A549 (cell line): ENCODE measurements at regions not wholly inside any gene's neighbourhood (a gene's known extent, or its start where the extent isn't known, plus 50 kb on each side); places are given as distances from the start of the nearest gene placed in this dataset.

Experiments used
- BHLHE40 ChIP-seq: IDR thresholded peaks from 2 replicates; pipeline ENCODE4 v1.6.1; 2012; ENCODE audit warnings: low read depth, low read length, inconsistent platforms
- CEBPB ChIP-seq, 2 experiments: fragments of >200 bp in 1 of 2; sonication (Bioruptor Twin) in 1 of 2; formaldehyde crosslinking in 1 of 2; IDR thresholded peaks; 2 replicates each; pipeline ENCODE4 v1.6.1; 2012 to 2016
- HDAC2 ChIP-seq: fragments of 200-600 bp; sonication (generic); IDR thresholded peaks from 2 replicates; pipeline ENCODE4 v1.6.1; 2016
- HOXA7 ChIP-seq: fragments of 250-450 bp; sonication (Bioruptor Pico); IDR thresholded peaks from 2 replicates; pipeline ENCODE4 v1.5.0; 2020; ENCODE audit warnings: mild to moderate bottlenecking, moderate library complexity
- HOXB5 ChIP-seq: fragments of 250-450 bp; sonication (Bioruptor Pico); IDR thresholded peaks from 2 replicates; pipeline ENCODE4 v1.5.0; 2020; ENCODE audit warnings: mild to moderate bottlenecking, moderate library complexity
- MYC ChIP-seq: IDR thresholded peaks from 2 replicates; pipeline ENCODE4 v1.6.1; 2012; ENCODE audit warnings: mild to moderate bottlenecking, inconsistent platforms, low read length, improper control_type of control experiment, borderline replicate concordance
- POLR2A ChIP-seq: IDR thresholded peaks from 2 replicates; pipeline ENCODE4 v1.6.1; 2012; ENCODE audit warnings: mild to moderate bottlenecking, low read length
- RAD21 ChIP-seq, 2 experiments: fragments of >200 bp in 1 of 2; sonication (Bioruptor Twin) in 1 of 2; formaldehyde crosslinking in 1 of 2; IDR thresholded peaks in 1 of 2; conservative IDR thresholded peaks in 1 of 2; 2 replicates in 1 of 2; 3 replicates in 1 of 2; pipeline ENCODE4 v1.6.1; 2012 to 2018; ENCODE audit warnings: inconsistent platforms in 1 of 2
- TF ChIP-seq, protein P1 (sequence below): fragments of >200 bp; sonication (Bioruptor Twin); formaldehyde crosslinking; IDR thresholded peaks from 3 replicates; pipeline ENCODE4 v1.5.1; 2016
- TF ChIP-seq, protein P2 (sequence below): fragments of 150-350 bp; IDR thresholded peaks from 2 replicates; pipeline ENCODE4 v1.6.1; 2014; ENCODE audit warnings: low read depth, mild to moderate bottlenecking, low read length

DNA sequence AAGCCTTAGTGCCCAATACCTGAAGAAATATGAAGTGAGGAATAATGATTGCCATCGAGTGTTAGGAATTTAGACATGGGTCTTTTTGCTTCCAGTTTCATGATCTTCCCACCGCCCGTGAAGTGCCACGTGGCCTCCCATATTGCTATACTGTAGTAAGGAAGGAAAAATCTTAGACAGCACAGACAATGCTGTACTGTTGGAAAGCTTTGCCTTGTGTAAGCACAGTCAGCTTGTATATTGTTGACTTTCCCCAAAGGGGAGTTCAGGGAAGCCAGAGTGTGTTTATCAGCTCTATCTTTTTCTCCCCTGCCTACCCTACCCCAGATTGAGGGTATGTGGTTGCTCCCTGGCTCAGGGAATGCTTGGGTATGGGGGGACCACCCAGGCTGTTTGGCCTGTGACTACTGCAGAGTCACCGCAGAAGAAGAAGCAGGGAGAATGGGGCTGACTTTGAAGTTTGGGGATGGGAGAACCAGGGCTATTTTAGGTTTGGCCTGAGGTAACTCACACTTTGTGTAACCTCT is 161.8 kb upstream of the MEF2C start:
- TF ChIP-seq, protein P1, sequence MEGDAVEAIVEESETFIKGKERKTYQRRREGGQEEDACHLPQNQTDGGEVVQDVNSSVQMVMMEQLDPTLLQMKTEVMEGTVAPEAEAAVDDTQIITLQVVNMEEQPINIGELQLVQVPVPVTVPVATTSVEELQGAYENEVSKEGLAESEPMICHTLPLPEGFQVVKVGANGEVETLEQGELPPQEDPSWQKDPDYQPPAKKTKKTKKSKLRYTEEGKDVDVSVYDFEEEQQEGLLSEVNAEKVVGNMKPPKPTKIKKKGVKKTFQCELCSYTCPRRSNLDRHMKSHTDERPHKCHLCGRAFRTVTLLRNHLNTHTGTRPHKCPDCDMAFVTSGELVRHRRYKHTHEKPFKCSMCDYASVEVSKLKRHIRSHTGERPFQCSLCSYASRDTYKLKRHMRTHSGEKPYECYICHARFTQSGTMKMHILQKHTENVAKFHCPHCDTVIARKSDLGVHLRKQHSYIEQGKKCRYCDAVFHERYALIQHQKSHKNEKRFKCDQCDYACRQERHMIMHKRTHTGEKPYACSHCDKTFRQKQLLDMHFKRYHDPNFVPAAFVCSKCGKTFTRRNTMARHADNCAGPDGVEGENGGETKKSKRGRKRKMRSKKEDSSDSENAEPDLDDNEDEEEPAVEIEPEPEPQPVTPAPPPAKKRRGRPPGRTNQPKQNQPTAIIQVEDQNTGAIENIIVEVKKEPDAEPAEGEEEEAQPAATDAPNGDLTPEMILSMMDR, result no peak
- TF ChIP-seq HOXB5, result no peak
- TF ChIP-seq POLR2A, result no peak
- TF ChIP-seq, protein P2, sequence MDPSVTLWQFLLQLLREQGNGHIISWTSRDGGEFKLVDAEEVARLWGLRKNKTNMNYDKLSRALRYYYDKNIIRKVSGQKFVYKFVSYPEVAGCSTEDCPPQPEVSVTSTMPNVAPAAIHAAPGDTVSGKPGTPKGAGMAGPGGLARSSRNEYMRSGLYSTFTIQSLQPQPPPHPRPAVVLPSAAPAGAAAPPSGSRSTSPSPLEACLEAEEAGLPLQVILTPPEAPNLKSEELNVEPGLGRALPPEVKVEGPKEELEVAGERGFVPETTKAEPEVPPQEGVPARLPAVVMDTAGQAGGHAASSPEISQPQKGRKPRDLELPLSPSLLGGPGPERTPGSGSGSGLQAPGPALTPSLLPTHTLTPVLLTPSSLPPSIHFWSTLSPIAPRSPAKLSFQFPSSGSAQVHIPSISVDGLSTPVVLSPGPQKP, result no peak
- TF ChIP-seq HDAC2, result no peak
- TF ChIP-seq RAD21 (conservative IDR thresholded peaks at IDR 0.05 in 1 of 2, IDR thresholded peaks at IDR 0.05 in 1 of 2), result no peak
- TF ChIP-seq BHLHE40, result no peak
- TF ChIP-seq HOXA7 (CRISPR knock-in tag), result no peak
- no peak for TF ChIP-seq MYC
- TF ChIP-seq CEBPB (IDR thresholded peaks at IDR 0.05), result no peak
